Testis (tissue), 2 donors: ENCODE measurements at regions not wholly inside any gene's neighbourhood (a gene's known extent, or its start where the extent isn't known, plus 50 kb on each side); places are given as distances from the start of the nearest gene placed in this dataset.

Experiments
- CTCF ChIP-seq, 3 experiments: fragments of 450-650 bp in 2 of 3; fragments of 200-600 bp in 1 of 3; sonication (generic) in 1 of 3; IDR thresholded peaks; one replicate each; pipeline ENCODE4 v1.5.1; 2016 to 2019; ENCODE audit warnings: antibody characterized with exemption in 3 of 3, mild to moderate bottlenecking in 2 of 3, moderate library complexity in 1 of 3
- POLR2A ChIP-seq: fragments of 450-650 bp; IDR thresholded peaks from one replicate; pipeline ENCODE4 v1.6.1; 2017; ENCODE audit warnings: antibody characterized with exemption, mild to moderate bottlenecking, moderate library complexity

- TF ChIP-seq CTCF (IDR thresholded peaks at IDR 0.05) (no peak), POLR2A (no peak)
These were observed 1182.4 kb downstream of the DNAJB9 start for GRCh38 chr7:109752068-109752467.
